ENCODE measurements at regions not wholly inside any gene's neighbourhood (a gene's known extent, or its start where the extent isn't known, plus 50 kb on each side); places are given as distances from the start of the nearest gene placed in this dataset.
"Not testable (repeated sequence)": the region's sequence is repeated elsewhere in the genome, so short reads cannot be mapped to it uniquely, and the experiment has no call there.

DNA sequence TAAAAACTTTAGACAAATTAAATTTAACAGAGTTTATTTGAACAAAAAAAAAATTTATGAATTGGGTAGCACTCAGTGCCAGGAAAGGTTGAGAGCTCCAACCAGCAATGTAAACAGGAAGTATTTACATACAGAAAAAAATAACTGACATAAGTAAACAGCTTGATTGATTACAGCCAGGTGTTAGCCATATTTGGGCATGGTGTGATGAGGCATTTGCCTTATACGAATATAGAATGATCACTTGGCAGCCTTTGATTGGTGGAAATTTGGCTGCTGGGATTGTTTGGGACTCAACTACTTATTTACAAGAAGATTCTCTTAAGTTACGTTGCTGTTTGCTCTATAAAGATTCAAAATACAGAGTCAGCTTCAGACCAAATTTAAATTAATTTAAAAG lies 172.0 kb downstream of the ADAM29 start:
- H3K4me3 ChIP-seq (replicated peaks in 1 of 3) = no peak overlapping the region
- no peak for DNase-seq
- no peak overlapping the region for H3K27ac ChIP-seq
- no peaks in the 10 kb centered on the region for H3K9me3 ChIP-seq
- H3K4me1 ChIP-seq = no peaks in the 10 kb centered on the region
- 86 to 87% methylated on average over 2 of the region's 2 CpGs for WGBS, 2 donors
- TF ChIP-seq, protein P1, sequence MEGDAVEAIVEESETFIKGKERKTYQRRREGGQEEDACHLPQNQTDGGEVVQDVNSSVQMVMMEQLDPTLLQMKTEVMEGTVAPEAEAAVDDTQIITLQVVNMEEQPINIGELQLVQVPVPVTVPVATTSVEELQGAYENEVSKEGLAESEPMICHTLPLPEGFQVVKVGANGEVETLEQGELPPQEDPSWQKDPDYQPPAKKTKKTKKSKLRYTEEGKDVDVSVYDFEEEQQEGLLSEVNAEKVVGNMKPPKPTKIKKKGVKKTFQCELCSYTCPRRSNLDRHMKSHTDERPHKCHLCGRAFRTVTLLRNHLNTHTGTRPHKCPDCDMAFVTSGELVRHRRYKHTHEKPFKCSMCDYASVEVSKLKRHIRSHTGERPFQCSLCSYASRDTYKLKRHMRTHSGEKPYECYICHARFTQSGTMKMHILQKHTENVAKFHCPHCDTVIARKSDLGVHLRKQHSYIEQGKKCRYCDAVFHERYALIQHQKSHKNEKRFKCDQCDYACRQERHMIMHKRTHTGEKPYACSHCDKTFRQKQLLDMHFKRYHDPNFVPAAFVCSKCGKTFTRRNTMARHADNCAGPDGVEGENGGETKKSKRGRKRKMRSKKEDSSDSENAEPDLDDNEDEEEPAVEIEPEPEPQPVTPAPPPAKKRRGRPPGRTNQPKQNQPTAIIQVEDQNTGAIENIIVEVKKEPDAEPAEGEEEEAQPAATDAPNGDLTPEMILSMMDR (IDR thresholded peaks at IDR 0.05) = no peak
- TF ChIP-seq POLR2A (IDR thresholded peaks at IDR 0.05) = no peak
- intact Hi-C loops (cut with DNase I) = no loop called here
- H3K27me3 ChIP-seq = no peaks in the 10 kb centered on the region
- H3K36me3 ChIP-seq = no peaks in the 10 kb centered on the region

DNA sequence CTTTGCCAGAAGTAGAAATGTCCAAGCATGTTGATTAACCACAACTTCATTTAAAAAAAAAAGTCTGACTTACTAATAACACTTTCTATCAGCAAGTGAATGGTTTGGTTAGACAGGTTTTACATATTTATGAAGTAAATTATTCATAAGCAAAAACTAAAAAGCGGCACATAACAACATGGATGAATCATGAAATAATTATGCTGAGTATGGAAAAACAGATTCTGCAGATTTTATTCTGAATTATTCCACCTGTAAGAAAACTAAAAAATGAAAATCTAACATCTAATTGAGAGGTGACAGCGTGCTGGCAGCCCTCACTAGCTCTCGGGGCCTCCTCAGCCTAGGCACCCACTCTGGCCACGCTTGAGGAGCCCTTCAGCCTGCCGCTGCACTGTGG lies 173.5 kb downstream of the ADAM29 start:
- H3K4me3 ChIP-seq (replicated peaks in 1 of 3) = no peak overlapping the region
- no peaks in the 10 kb centered on the region for H3K4me1 ChIP-seq
- H3K27me3 ChIP-seq = no peaks in the 10 kb centered on the region
- no peaks in the 10 kb centered on the region for H3K9me3 ChIP-seq
- no peak overlapping the region for H3K27ac ChIP-seq
- TF ChIP-seq, protein P1 (IDR thresholded peaks at IDR 0.05) = no peak
- no peak for TF ChIP-seq POLR2A (IDR thresholded peaks at IDR 0.05)
- no peak for DNase-seq
- intact Hi-C loops (cut with DNase I) = no loop called here
- H3K36me3 ChIP-seq = no peaks in the 10 kb centered on the region
- WGBS, 2 donors = 76 to 84% methylated on average over 5 of the region's 5 CpGs

DNA sequence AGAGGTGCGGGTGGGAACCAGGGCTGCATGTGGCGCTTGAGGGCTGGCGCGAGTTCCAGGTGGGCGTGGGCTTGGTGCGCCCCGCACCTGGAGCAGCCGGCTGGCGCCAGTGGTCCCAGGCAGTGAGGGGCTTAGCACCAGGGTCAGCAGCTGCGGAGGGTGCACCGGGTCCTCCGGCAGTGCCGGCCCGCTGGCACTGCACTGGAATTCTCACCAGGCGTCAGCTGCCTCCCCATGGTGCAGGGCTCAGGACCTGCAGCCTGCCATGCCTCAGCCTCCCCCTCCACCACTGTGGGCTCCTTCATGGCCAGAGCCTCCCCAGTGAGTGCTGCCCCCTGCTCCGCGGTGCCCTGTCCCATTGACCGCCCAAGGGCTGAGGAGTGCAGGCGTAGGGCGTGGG lies 174.0 kb downstream of the ADAM29 start:
- Histone ChIP-seq H3K4me1 (no peaks in the 10 kb centered on the region), H3K27me3 (no peaks in the 10 kb centered on the region), H3K4me3 (replicated peaks in 1 of 3) (no peak overlapping the region), H3K27ac (no peak overlapping the region), H3K9me3 (no peaks in the 10 kb centered on the region), H3K36me3 (no peaks in the 10 kb centered on the region)
- no peak for DNase-seq
- TF ChIP-seq, protein P1 (IDR thresholded peaks at IDR 0.05) = no peak
- TF ChIP-seq POLR2A (IDR thresholded peaks at IDR 0.05) = no peak
- intact Hi-C loops (cut with DNase I) = no loop called here
- WGBS, 2 donors = 97% methylated on average over 19 of the region's 20 CpGs; no CpG with 5 or more reads in 1 of the 2 donors

DNA sequence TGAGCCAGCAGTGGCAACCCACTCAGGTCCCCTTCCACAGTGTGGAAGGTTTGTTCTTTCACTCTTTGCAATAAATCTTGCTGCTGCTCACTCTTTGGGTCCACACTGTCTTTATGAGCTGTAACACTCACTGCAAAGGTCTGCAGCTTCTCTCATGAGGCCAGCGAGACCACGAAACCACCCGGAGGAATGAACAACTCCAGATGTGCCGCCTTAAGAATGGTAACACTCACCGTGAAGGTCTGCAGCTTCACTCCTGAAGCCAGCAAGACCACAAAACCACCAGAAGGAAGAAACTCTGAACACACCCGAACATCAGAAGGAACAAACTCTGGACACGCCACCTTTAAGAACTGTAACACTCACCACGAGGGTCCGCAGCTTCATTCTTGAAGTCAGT lies 174.9 kb downstream of the ADAM29 start:
- WGBS, 2 donors = 91 to 97% methylated on average over 9 of the region's 9 CpGs
- H3K4me3 ChIP-seq (replicated peaks in 1 of 3); DNase-seq; H3K36me3 ChIP-seq; H3K27me3 ChIP-seq; H3K4me1 ChIP-seq; H3K27ac ChIP-seq; intact Hi-C loops (cut with DNase I); H3K9me3 ChIP-seq: not testable (repeated sequence)

DNA sequence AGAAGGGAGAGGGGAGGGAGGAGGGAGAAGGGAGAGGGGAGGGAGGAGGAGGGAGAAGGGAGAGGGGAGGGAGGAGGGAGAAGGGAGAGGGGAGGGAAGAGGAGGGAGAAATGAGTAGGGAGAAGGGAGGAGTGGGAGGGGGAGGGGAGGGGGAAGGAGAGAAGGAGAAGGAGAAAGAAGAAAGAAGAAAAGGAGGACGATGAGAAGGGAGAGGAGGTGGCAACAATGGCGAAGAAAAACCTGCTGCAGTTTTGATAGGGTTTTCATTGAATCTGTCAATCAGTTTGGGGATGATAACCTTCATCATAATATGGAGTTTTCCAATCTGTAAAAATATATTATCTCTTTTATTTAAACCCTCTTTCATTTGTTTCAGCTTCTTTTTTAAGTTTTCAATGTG lies 185.2 kb downstream of the ADAM29 start:
- Histone ChIP-seq H3K9me3 (no peaks in the 10 kb centered on the region), H3K27me3 (no peaks in the 10 kb centered on the region), H3K36me3 (no peaks in the 10 kb centered on the region), H3K4me3 (replicated peaks in 1 of 3) (no peak overlapping the region), H3K4me1 (no peaks in the 10 kb centered on the region), H3K27ac (no peak overlapping the region)
- no peak for DNase-seq
- TF ChIP-seq, protein P1 (IDR thresholded peaks at IDR 0.05) = no peak
- no peak for TF ChIP-seq POLR2A (IDR thresholded peaks at IDR 0.05)
- intact Hi-C loops (cut with DNase I) = no loop called here
- WGBS, 2 donors = 78 to 80% methylated on average over 2 of the region's 2 CpGs

DNA sequence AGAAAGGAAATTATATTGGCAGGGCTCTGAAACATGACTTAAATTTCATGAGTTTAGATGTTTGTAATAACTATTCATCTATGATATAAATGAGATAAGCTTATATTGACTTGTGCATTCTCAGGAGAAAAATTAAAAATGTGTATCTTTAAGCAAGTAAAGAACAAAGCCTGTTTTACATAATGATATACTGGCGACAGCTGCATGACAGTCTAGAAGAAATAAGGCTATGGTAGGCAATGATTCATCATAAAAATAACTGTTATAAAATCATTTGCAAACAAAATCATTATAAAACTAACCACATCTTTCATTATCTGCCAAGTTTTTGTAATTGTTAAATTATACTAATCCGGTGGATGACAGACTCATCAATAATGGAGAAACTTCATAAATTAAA lies 188.1 kb downstream of the ADAM29 start:
- no peaks in the 10 kb centered on the region for H3K27me3 ChIP-seq
- no peaks in the 10 kb centered on the region for H3K36me3 ChIP-seq
- H3K4me1 ChIP-seq = no peaks in the 10 kb centered on the region
- 73 to 77% methylated on average over 2 of the region's 2 CpGs for WGBS, 2 donors
- intact Hi-C loops (cut with DNase I) = no loop called here
- H3K4me3 ChIP-seq (replicated peaks in 1 of 3) = no peak overlapping the region
- no peak overlapping the region for H3K27ac ChIP-seq
- no peak for DNase-seq
- no peak for TF ChIP-seq POLR2A (IDR thresholded peaks at IDR 0.05)
- TF ChIP-seq, protein P1 (IDR thresholded peaks at IDR 0.05) = no peak
- H3K9me3 ChIP-seq = no peaks in the 10 kb centered on the region

Measured in thyroid gland (tissue), 4 donors.